Renal cortex interstitium (tissue), 11 donors: ENCODE measurements at regions not wholly inside any gene's neighbourhood (a gene's known extent, or its start where the extent isn't known, plus 50 kb on each side); places are given as distances from the start of the nearest gene placed in this dataset.

Source experiments
- DNase-seq, 11 donors: peaks; one replicate each; pipeline ENCODE4 v3.0.0-alpha.2; 2013; ENCODE audit warnings: low read depth in 9 of 11, low spot score in 4 of 11; ENCODE audit errors: extremely low read depth in 1 of 11

- DNase-seq = no peak
These were observed 269.4 kb downstream of the IL15 start for GRCh38 chr4:141905751-141906150.

- no peak for DNase-seq
These were observed 273.2 kb downstream of the IL15 start for GRCh38 chr4:141909541-141909940.

- peak in 4 of 11 donors; percentile 4 to 20 (median 14) for DNase-seq
These were observed 276.4 kb downstream of the IL15 start for GRCh38 chr4:141912831-141913230.

GRCh38 chr4:141913928-141914327 is 277.5 kb downstream of the IL15 start:
- DNase-seq = peak in 3 of 11 donors; percentile 4 to 34 (median 28)

- DNase-seq = no peak
These were observed 278.4 kb downstream of the IL15 start for GRCh38 chr4:141914746-141915145.

GRCh38 chr4:141919649-141920048 is 283.3 kb downstream of the IL15 start:
- no peak for DNase-seq

GRCh38 chr4:141921293-141921692 is 284.9 kb downstream of the IL15 start:
- no peak for DNase-seq

GRCh38 chr4:141922236-141922635 is 285.9 kb downstream of the IL15 start:
- DNase-seq = no peak

- DNase-seq = no peak
These were observed 290.0 kb downstream of the IL15 start for GRCh38 chr4:141926406-141926805.

GRCh38 chr4:141932490-141932889 is 296.1 kb downstream of the IL15 start:
- no peak for DNase-seq

GRCh38 chr4:141933978-141934377 is 297.6 kb downstream of the IL15 start:
- DNase-seq = no peak

GRCh38 chr4:141955696-141956095 is 319.3 kb downstream of the IL15 start:
- no peak for DNase-seq

- no peak for DNase-seq
These were observed 321.0 kb downstream of the IL15 start for GRCh38 chr4:141957416-141957815.

GRCh38 chr4:141962486-141962885 is 326.1 kb downstream of the IL15 start:
- no peak for DNase-seq

- no peak for DNase-seq
These were observed 335.5 kb downstream of the IL15 start for GRCh38 chr4:141971869-141972268.

- DNase-seq = no peak
These were observed 336.6 kb downstream of the IL15 start for GRCh38 chr4:141972950-141973349.
